ENCODE measurements at regions not wholly inside any gene's neighbourhood (a gene's known extent, or its start where the extent isn't known, plus 50 kb on each side); places are given as distances from the start of the nearest gene placed in this dataset.

GRCh38 chr4:54818481-54818880 lies 160.7 kb downstream of the KIT start:
- TF ChIP-seq CTCF (IDR thresholded peaks at IDR 0.05), result no peak
- no peak for TF ChIP-seq POLR2A (IDR thresholded peaks at IDR 0.05)
- TF ChIP-seq EP300 (IDR thresholded peaks at IDR 0.05), result no peak

Measured in tibial nerve (tissue), 4 donors.